Gastrocnemius medialis (tissue), 4 donors: ENCODE measurements at regions not wholly inside any gene's neighbourhood (a gene's known extent, or its start where the extent isn't known, plus 50 kb on each side); places are given as distances from the start of the nearest gene placed in this dataset.

Source experiments
- ATAC-seq, 2 donors: fragments of 150-250 bp; one replicate each; pipeline ENCODE4 v1.9.1; 2016
- DNase-seq, 2 donors: peaks; one replicate each; pipeline ENCODE4 v3.0.0-alpha.2; 2019
- H3K27ac ChIP-seq, 4 donors: fragments of 200-600 bp; sonication (generic); 1 replicate in 1 of 4; 2 replicates in 3 of 4; pipeline ENCODE4 v1.5.1; 2016 to 2018; ENCODE audit warnings: mild to moderate bottlenecking in 2 of 4, moderate library complexity in 1 of 4
- H3K27me3 ChIP-seq, 3 donors: fragments of 200-600 bp; sonication (generic) in 2 of 3; 1 replicate in 1 of 3; 2 replicates in 2 of 3; pipeline versions ENCODE4 v1.5.1 to v1.6.0; 2016 to 2019; ENCODE audit warnings: mild to moderate bottlenecking in 1 of 3, moderate library complexity in 1 of 3
- H3K36me3 ChIP-seq, 2 donors: fragments of 200-600 bp; sonication (generic) in 1 of 2; one replicate each; pipeline ENCODE4 v1.5.1; 2017 to 2018
- H3K4me1 ChIP-seq, 2 donors: fragments of 200-600 bp; sonication (generic) in 1 of 2; one replicate each; pipeline ENCODE4 v1.5.1; 2016 to 2017; ENCODE audit warnings: mild to moderate bottlenecking in 2 of 2
- H3K4me3 ChIP-seq, 4 donors: fragments of 200-600 bp; sonication (generic) in 3 of 4; 1 replicate in 1 of 4; 2 replicates in 3 of 4; pipeline ENCODE4 v1.5.1; 2016 to 2019; ENCODE audit warnings: mild to moderate bottlenecking in 2 of 4
- H3K9me3 ChIP-seq, 3 donors: fragments of 200-600 bp; sonication (generic) in 2 of 3; 1 replicate in 1 of 3; 2 replicates in 2 of 3; pipeline ENCODE4 v1.5.1; 2016 to 2019
- CTCF ChIP-seq, 5 experiments: fragments of 450-650 bp in 3 of 5; fragments of 200-600 bp in 2 of 5; sonication (generic) in 2 of 5; IDR thresholded peaks in 4 of 5; conservative IDR thresholded peaks in 1 of 5; 1 replicate in 4 of 5; 2 replicates in 1 of 5; pipeline ENCODE4 v1.5.1; 2016 to 2019; ENCODE audit warnings: antibody characterized with exemption in 5 of 5, mild to moderate bottlenecking in 3 of 5, moderate library complexity in 3 of 5
- POLR2A ChIP-seq, 2 donors: fragments of 450-650 bp; IDR thresholded peaks; one replicate each; pipeline ENCODE4 v1.6.1; 2017; ENCODE audit warnings: antibody characterized with exemption in 2 of 2, mild to moderate bottlenecking in 2 of 2, moderate library complexity in 2 of 2
- in situ Hi-C, 4 donors: fragments of 200-750 bp; cut with MboI; loops; one replicate each; pipeline versions ENCODE4 v1.15.0 to v1.8.0; 2017; ENCODE audit warnings: low sequenced_read_pairs in 4 of 4
- intact Hi-C: fragments of 100-400 bp; cut with DNase I; formaldehyde crosslinking; loops from one replicate; pipeline ENCODE4 v1.15.1; 2023; ENCODE audit warnings: low total_unique reads

- no peaks in the 10 kb centered on the region for H3K4me1 ChIP-seq
- intact Hi-C loops (no loop called here), in situ Hi-C loops (no loop called here)
- DNase-seq: no peak
- no peaks in the 10 kb centered on the region for H3K36me3 ChIP-seq
- TF ChIP-seq POLR2A (IDR thresholded peaks at IDR 0.05) (no peak), CTCF (IDR thresholded peaks at IDR 0.05 in 4 of 5, conservative IDR thresholded peaks at IDR 0.05 in 1 of 5) (no peak)
- no peak for ATAC-seq
- no peaks in the 10 kb centered on the region for H3K9me3 ChIP-seq
- H3K27ac ChIP-seq: no peak overlapping the region
- no peaks in the 10 kb centered on the region for H3K27me3 ChIP-seq
- no peak overlapping the region for H3K4me3 ChIP-seq
Measured at GRCh38 chr13:104114101-104114500, 1047.9 kb upstream of the SLC10A2 start.

- Histone ChIP-seq H3K27ac (no peak overlapping the region), H3K36me3 (no peaks in the 10 kb centered on the region), H3K4me1 (no peaks in the 10 kb centered on the region), H3K27me3 (no peaks in the 10 kb centered on the region), H3K9me3 (no peaks in the 10 kb centered on the region), H3K4me3 (no peak overlapping the region)
- DNase-seq: no peak
- intact Hi-C loops (no loop called here), in situ Hi-C loops (no loop called here)
- no peak for ATAC-seq
- TF ChIP-seq CTCF (IDR thresholded peaks at IDR 0.05 in 4 of 5, conservative IDR thresholded peaks at IDR 0.05 in 1 of 5): no peak
- no peak for TF ChIP-seq POLR2A (IDR thresholded peaks at IDR 0.05)
Measured at GRCh38 chr13:104111031-104111430, 1044.8 kb upstream of the SLC10A2 start.

DNA sequence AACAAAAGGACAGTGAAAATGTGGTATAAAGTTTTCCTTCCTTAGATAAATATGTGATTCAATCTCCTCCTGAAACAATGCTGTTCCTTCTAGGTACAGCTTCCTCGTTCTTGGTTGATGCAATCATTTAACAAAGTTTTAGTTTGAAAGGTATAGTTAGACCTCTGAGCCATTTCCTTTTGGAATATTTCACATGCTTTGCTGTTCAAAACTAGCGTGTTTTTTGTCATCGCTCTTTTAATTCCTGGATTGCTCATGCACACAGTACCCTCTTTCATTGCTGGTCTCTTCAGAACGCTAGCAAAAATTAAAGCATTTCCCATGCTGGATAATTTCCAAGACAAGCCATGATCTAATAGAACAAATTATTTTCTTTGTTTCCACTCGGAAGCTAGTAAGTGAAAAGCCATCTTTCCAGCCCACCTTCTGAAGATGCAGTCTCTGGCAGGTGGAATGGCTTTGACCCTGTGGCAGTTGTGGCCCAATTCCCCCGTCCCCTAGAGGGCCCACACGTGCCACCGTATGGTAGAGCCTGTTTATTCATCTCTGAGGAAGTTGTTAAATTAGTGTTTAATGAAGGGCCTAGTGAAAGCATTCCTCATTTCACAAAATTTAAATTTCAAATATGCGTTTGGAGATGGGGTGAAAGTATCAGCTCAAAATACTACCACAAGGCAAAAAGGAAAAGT, 1040.6 kb upstream of the SLC10A2 start:
- TF ChIP-seq CTCF (IDR thresholded peaks at IDR 0.05 in 4 of 5, conservative IDR thresholded peaks at IDR 0.05 in 1 of 5) (no peak), POLR2A (IDR thresholded peaks at IDR 0.05) (no peak)
- in situ Hi-C loops (no loop called here), intact Hi-C loops (no loop called here)
- Histone ChIP-seq H3K4me3 (no peak overlapping the region), H3K27ac (no peak overlapping the region), H3K4me1 (no peaks in the 10 kb centered on the region), H3K27me3 (no peaks in the 10 kb centered on the region), H3K36me3 (no peaks in the 10 kb centered on the region), H3K9me3 (no peaks in the 10 kb centered on the region)
- DNase-seq (no peak), ATAC-seq (no peak)

GRCh38 chr13:104105418-104106355, 1039.5 kb upstream of the SLC10A2 start:
- DNase-seq (no peak), ATAC-seq (no peak)
- TF ChIP-seq CTCF (IDR thresholded peaks at IDR 0.05 in 4 of 5, conservative IDR thresholded peaks at IDR 0.05 in 1 of 5): no peak
- no peak for TF ChIP-seq POLR2A (IDR thresholded peaks at IDR 0.05)
- intact Hi-C loops (no loop called here), in situ Hi-C loops (no loop called here)
- Histone ChIP-seq H3K27ac (no peak overlapping the region), H3K36me3 (no peaks in the 10 kb centered on the region), H3K4me1 (no peaks in the 10 kb centered on the region), H3K4me3 (no peak overlapping the region), H3K9me3 (no peaks in the 10 kb centered on the region), H3K27me3 (no peaks in the 10 kb centered on the region)
